ENCODE measurements at regions not wholly inside any gene's neighbourhood (a gene's known extent, or its start where the extent isn't known, plus 50 kb on each side); places are given as distances from the start of the nearest gene placed in this dataset.

- Histone ChIP-seq H4K8ac (replicated peaks; ENCODE audit: insufficient read length, low read depth, low read length) (no peak overlapping the region), H2BK120ac (ENCODE audit: low read depth, low read length, poor library complexity, severe bottlenecking) (no peak overlapping the region), H3K27ac (ENCODE audit: insufficient read length, low read depth, low read length) (no peak overlapping the region), H3K23ac (ENCODE audit: insufficient read length, low read depth, low read length) (no peak overlapping the region), H3K4me2 (ENCODE audit: insufficient read depth, insufficient read length, low read length) (no peak overlapping the region), H3K79me2 (ENCODE audit: insufficient read depth, low read length) (no peaks in the 10 kb centered on the region), H2BK20ac (ENCODE audit: low read depth, low read length, poor library complexity, severe bottlenecking) (no peak overlapping the region), H4K20me1 (ENCODE audit: control insufficient read depth, insufficient read depth, insufficient read length) (no peaks in the 10 kb centered on the region), H3K14ac (ENCODE audit: insufficient read depth, low read length) (no peak overlapping the region), H3K23me2 (ENCODE audit: insufficient read length, low read depth, low read length, poor library complexity, severe bottlenecking) (no peaks in the 10 kb centered on the region), H3K4ac (ENCODE audit: low read depth, low read length) (no peak overlapping the region), H2AFZ (ENCODE audit: low read length) (no peak overlapping the region), H2BK15ac (ENCODE audit: low read depth, low read length) (no peak overlapping the region), H2AK5ac (ENCODE audit: insufficient read length, low read length) (no peak overlapping the region), H3K4me1 (ENCODE audit: insufficient read depth, low read length) (no peaks in the 10 kb centered on the region), H4K5ac (ENCODE audit: insufficient read length, low read depth, low read length) (no peak overlapping the region), H3K18ac (ENCODE audit: insufficient read length, low read depth, low read length) (no peak overlapping the region), H3K27me3 (ENCODE audit: insufficient read depth, low read length) (no peaks in the 10 kb centered on the region), H3K79me1 (ENCODE audit: insufficient read depth, low read depth, low read length, poor library complexity, severe bottlenecking) (no peaks in the 10 kb centered on the region), H3K9ac (ENCODE audit: extremely low read depth, insufficient read length, low read length) (no peak overlapping the region), H2BK12ac (ENCODE audit: insufficient read length, low read depth, low read length) (no peak overlapping the region), H3K56ac (ENCODE audit: insufficient read length, low read depth, low read length) (no peak overlapping the region), H3T11ph (ENCODE audit: low read length) (no peak overlapping the region), H2BK5ac (ENCODE audit: insufficient read length, low read length) (no peak overlapping the region), H4K91ac (ENCODE audit: insufficient read length, low read depth, low read length) (no peak overlapping the region), H3K9me3 (ENCODE audit: control insufficient read depth, low read depth, low read length) (no peaks in the 10 kb centered on the region)
- no peak overlapping the region for H3K27ac Mint-ChIP-seq
- H3K9me3 Mint-ChIP-seq, result peaks cover 3% of the 10 kb centered on the region in 2 experiments; a peak in 3 of 5 replicates
- TF ChIP-seq CTCF (conservative IDR thresholded peaks at IDR 0.05), result no peak
- no peak overlapping the region for H3K4me3 Mint-ChIP-seq
- H3K27me3 Mint-ChIP-seq (ENCODE audit: low read depth), result peaks cover 2% of the 10 kb centered on the region; the same call in 1 of the 2 replicates
- H3K4me1 Mint-ChIP-seq, result no peaks in the 10 kb centered on the region
- H3K36me3 Mint-ChIP-seq (ENCODE audit: insufficient read depth in 1 of 3, low read depth in 3 of 3), result peaks cover 0 to 4% (median 3%) of the 10 kb centered on the region in 3 experiments; a peak in 1 of 7 replicates
- no peak for DNase-seq
These were observed 200.0 kb upstream of the S1PR3 start for GRCh38 chr9:88791105-88791805.

Data from H9 (cell line).